Right lobe of liver (tissue), 6 donors: ENCODE measurements at regions not wholly inside any gene's neighbourhood (a gene's known extent, or its start where the extent isn't known, plus 50 kb on each side); places are given as distances from the start of the nearest gene placed in this dataset.

Source experiments
- ATAC-seq, 4 donors: fragments of 200-7000 bp; cut with Tn5 transposase; one replicate each; pipeline ENCODE4 v1.9.1; 2020; ENCODE audit warnings: mild to moderate bottlenecking in 4 of 4, moderate library complexity in 4 of 4
- DNase-seq, 3 donors: peaks; one replicate each; pipeline ENCODE4 v3.0.0-alpha.2; 2020
- H3K27ac ChIP-seq, 3 donors: fragments of 200-600 bp; one replicate each; pipeline ENCODE4 v1.8.0; 2022
- H3K27me3 ChIP-seq, 2 donors: fragments of 200-600 bp; one replicate each; pipeline ENCODE4 v1.8.0; 2022
- H3K36me3 ChIP-seq, 4 donors: fragments of 200-600 bp; sonication (generic) in 1 of 4; one replicate each; pipeline versions ENCODE4 v1.5.1 to v1.8.0; 2017 to 2022; ENCODE audit warnings: control low read depth in 1 of 4
- H3K4me1 ChIP-seq, 4 donors: fragments of 200-600 bp; sonication (generic) in 1 of 4; one replicate each; pipeline versions ENCODE4 v1.5.1 to v1.8.0; 2017 to 2022; ENCODE audit warnings: control low read depth in 1 of 4
- H3K4me3 ChIP-seq, 3 donors: fragments of 200-600 bp; one replicate each; pipeline ENCODE4 v1.8.0; 2022
- H3K9me3 ChIP-seq, 4 donors: fragments of 200-600 bp; sonication (generic) in 1 of 4; one replicate each; pipeline versions ENCODE4 v1.5.1 to v1.8.0; 2017 to 2022; ENCODE audit warnings: control low read depth in 1 of 4
- POLR2A ChIP-seq: fragments of 450-650 bp; IDR thresholded peaks from one replicate; pipeline ENCODE4 v1.6.1; 2017; ENCODE audit warnings: antibody characterized with exemption, mild to moderate bottlenecking
- WGBS: methylation state at CpG from one replicate; pipeline ENCODE4 v1.1.6; 2018; ENCODE audit warnings: low coverage, low lambda C conversion rate; ENCODE audit not compliant: insufficient coverage; ENCODE audit errors: missing lambda C conversion rate; 5-methylcytosine and 5-hydroxymethylcytosine counted together
- intact Hi-C, 2 donors: fragments of 100-400 bp; cut with DNase I; formaldehyde crosslinking; loops; one replicate each; pipeline versions ENCODE4 v1.11.2 to v1.14.1; 2022
- TF ChIP-seq, protein P1 (sequence below), 4 donors: fragments of 200-600 bp in 3 of 4; fragments of 450-650 bp in 1 of 4; IDR thresholded peaks; one replicate each; pipeline versions ENCODE4 v1.5.1 to v1.8.0; 2016 to 2022; ENCODE audit warnings: antibody characterized with exemption in 4 of 4, mild to moderate bottlenecking in 2 of 4
- donor health status: DM: no; HTN: yes; CAD: no.
- donor health status: DM: no; HTN: no; CAD: no.
- donor health status: DM: no; HTN: no; CAD: no.
- donor health status: DM: no; HTN: yes; CAD: no.
- donor health status: DM: no; HTN: yes; CAD: no.

DNA sequence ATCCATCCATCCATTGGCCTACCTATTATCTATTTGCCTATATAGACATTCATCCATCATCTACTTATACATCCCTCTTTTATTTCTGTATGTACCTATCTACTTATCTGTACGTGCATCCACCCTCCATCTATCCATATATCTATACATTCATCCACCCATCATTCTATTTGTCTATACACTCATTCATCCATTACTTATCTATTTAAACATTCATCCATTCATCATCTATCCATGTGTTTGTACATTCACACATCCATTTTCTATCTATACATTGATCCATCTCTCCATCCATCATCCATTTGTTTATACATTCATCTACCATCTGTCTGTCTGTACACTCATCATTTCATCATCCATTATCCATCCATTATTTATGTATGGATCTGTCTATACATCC is 365.7 kb upstream of the RBFOX1 start:
- no peaks in the 10 kb centered on the region for H3K27me3 ChIP-seq
- DNase-seq (no peak), ATAC-seq (no peak)
- no peaks in the 10 kb centered on the region for H3K9me3 ChIP-seq
- H3K4me3 ChIP-seq, result no peak overlapping the region
- no peak overlapping the region for H3K27ac ChIP-seq
- WGBS, result 31% methylated on average over 1 of the region's 1 CpG
- intact Hi-C loops, result no loop called here
- no peak for TF ChIP-seq POLR2A
- TF ChIP-seq, protein P1, sequence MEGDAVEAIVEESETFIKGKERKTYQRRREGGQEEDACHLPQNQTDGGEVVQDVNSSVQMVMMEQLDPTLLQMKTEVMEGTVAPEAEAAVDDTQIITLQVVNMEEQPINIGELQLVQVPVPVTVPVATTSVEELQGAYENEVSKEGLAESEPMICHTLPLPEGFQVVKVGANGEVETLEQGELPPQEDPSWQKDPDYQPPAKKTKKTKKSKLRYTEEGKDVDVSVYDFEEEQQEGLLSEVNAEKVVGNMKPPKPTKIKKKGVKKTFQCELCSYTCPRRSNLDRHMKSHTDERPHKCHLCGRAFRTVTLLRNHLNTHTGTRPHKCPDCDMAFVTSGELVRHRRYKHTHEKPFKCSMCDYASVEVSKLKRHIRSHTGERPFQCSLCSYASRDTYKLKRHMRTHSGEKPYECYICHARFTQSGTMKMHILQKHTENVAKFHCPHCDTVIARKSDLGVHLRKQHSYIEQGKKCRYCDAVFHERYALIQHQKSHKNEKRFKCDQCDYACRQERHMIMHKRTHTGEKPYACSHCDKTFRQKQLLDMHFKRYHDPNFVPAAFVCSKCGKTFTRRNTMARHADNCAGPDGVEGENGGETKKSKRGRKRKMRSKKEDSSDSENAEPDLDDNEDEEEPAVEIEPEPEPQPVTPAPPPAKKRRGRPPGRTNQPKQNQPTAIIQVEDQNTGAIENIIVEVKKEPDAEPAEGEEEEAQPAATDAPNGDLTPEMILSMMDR (IDR thresholded peaks at IDR 0.05), result no peak
- H3K4me1 ChIP-seq, result no peaks in the 10 kb centered on the region
- H3K36me3 ChIP-seq, result no peaks in the 10 kb centered on the region

DNA sequence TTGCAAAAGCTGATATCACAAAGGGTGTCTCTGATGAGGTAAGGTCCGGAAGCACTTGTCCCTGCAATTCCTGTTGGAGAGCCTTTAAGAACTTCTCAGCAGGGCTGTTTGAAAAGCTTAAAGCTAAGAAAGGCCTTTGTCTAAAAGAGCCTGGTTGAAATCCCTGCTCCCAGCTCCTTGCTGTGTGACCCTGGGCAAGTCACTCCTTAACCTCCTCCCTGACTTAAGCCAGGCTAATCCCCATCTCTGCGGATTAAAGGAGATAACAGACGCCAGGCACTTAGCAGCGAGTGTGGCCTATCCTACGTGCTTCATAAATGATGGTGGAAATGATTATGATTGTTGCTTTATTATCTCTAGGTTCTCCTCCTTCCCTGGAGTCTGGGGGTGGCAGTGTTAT is 368.0 kb upstream of the RBFOX1 start:
- DNase-seq (no peak), ATAC-seq (no peak)
- no peaks in the 10 kb centered on the region for H3K4me1 ChIP-seq
- intact Hi-C loops, result no loop called here
- no peak overlapping the region for H3K27ac ChIP-seq
- H3K27me3 ChIP-seq, result no peaks in the 10 kb centered on the region
- no peak overlapping the region for H3K4me3 ChIP-seq
- no peaks in the 10 kb centered on the region for H3K9me3 ChIP-seq
- no peaks in the 10 kb centered on the region for H3K36me3 ChIP-seq
- WGBS, result 52% methylated on average over 2 of the region's 5 CpGs
- TF ChIP-seq, protein P1 (IDR thresholded peaks at IDR 0.05), result no peak
- TF ChIP-seq POLR2A, result no peak

DNA sequence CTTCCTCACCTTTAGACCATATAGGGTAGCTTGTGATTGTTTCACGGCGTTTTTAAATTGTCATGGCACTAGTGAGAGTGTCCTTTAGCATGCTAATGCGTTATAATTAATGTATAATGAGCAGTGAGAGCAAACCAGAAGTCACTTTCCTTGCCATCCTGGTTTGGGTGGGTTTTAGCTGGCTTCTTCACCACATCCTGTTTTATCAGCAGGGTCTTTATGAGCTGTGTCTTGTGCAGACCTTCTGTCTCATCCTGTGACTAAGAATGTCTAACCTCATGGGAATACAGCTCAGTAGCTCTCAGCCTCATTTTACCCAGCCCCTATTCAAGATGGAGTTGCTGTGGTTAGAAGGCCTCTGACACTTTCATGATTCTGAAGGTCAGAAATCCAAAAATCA is 370.9 kb upstream of the RBFOX1 start:
- no peaks in the 10 kb centered on the region for H3K36me3 ChIP-seq
- WGBS, result 50% methylated on average over 3 of the region's 3 CpGs
- H3K27ac ChIP-seq, result no peak overlapping the region
- TF ChIP-seq, protein P1 (IDR thresholded peaks at IDR 0.05), result no peak
- no peak for TF ChIP-seq POLR2A
- no peaks in the 10 kb centered on the region for H3K4me1 ChIP-seq
- DNase-seq (no peak), ATAC-seq (no peak)
- H3K4me3 ChIP-seq, result no peak overlapping the region
- H3K9me3 ChIP-seq, result no peaks in the 10 kb centered on the region
- H3K27me3 ChIP-seq, result no peaks in the 10 kb centered on the region
- intact Hi-C loops, result no loop called here

DNA sequence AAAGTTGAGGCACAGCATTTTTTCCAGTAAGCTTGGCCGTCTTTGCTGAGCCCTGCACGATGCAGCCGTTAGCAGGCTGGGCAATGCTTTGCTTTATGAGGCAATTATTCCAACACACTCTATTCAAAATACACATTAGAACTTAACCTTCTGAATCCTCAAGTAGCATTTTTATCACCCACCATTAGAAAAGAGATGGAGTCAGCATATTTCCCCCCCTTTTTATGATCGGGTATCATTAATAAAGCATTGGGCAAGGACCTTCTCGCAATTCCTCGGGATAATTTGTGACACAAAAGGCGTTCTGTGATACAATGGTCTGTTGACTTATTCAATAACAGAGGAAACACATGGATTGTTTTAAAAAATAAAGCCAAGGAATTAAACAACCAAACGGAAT is 374.5 kb upstream of the RBFOX1 start:
- H3K27ac ChIP-seq, result no peak overlapping the region
- no peaks in the 10 kb centered on the region for H3K4me1 ChIP-seq
- H3K36me3 ChIP-seq, result no peaks in the 10 kb centered on the region
- DNase-seq (no peak), ATAC-seq (no peak)
- WGBS, result 72% methylated on average over 5 of the region's 8 CpGs
- H3K27me3 ChIP-seq, result no peaks in the 10 kb centered on the region
- intact Hi-C loops, result no loop called here
- no peak overlapping the region for H3K4me3 ChIP-seq
- no peak for TF ChIP-seq POLR2A
- TF ChIP-seq, protein P1 (IDR thresholded peaks at IDR 0.05), result no peak
- no peaks in the 10 kb centered on the region for H3K9me3 ChIP-seq

DNA sequence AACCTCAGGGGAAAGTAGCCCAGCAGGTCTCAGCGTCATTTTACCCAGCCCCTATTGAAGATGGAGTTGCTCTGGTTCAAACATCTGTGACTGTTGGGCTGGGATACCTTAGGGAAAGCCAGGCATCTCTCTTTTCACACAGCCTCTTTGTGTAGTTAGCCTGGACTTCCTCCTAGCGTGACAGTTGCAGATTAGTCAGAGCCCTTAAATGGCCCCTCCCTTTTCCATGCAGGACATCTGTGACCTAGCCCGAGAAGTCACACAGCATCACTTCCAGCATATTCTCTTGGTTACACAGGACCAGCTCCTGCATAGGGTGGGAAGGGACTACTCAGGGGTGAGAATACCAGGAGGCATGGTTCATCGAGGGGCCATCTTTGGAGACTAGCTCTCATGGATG is 375.0 kb upstream of the RBFOX1 start:
- Histone ChIP-seq H3K36me3 (no peaks in the 10 kb centered on the region), H3K27ac (no peak overlapping the region), H3K4me1 (no peaks in the 10 kb centered on the region), H3K9me3 (no peaks in the 10 kb centered on the region), H3K27me3 (no peaks in the 10 kb centered on the region), H3K4me3 (no peak overlapping the region)
- TF ChIP-seq POLR2A, result no peak
- TF ChIP-seq, protein P1 (IDR thresholded peaks at IDR 0.05), result no peak
- intact Hi-C loops, result no loop called here
- no peak for ATAC-seq
- 62% methylated on average over 3 of the region's 4 CpGs for WGBS
- DNase-seq, result no peak
